ENCODE measurements at regions not wholly inside any gene's neighbourhood (a gene's known extent, or its start where the extent isn't known, plus 50 kb on each side); places are given as distances from the start of the nearest gene placed in this dataset.

DNA sequence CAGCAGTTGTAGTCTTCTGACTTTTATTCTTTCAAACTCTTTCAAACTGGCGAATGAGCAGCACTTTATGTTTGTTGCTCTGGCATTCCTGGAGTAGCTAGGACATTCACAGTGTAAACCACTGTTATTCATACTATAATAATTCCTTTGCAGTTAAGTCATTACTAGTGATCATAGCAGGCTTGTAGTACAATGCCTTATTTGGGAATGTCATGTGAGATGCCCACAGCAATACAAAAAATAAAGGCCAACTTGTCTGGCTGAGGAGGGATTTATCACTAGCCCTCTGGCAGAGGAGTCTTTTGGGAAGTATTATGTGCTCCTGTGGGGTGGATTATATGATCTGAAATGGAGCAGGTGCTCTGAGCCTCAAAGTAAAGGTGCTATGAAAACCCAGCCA is 197.2 kb downstream of the VGLL3 start:
- ChIA-PET CTCF (interaction anchor here (0.6 kb wide), 1 partner anchor 1453 kb away, joined by 4 read pairs; no protein-coding TSS in a partner anchor), POLR2A (no interaction called here)
- intact Hi-C loops (cut with DNase I, micrococcal nuclease), result no loop called here
- Mint-ChIP-seq H3K27ac (no peak overlapping the region), H3K27me3 (no peaks in the 10 kb centered on the region), H3K4me3 (no peak overlapping the region), H3K4me1 (no peaks in the 10 kb centered on the region), H3K36me3 (ENCODE audit: low read depth) (no peaks in the 10 kb centered on the region), H3K9me3 (ENCODE audit: low read depth) (no peaks in the 10 kb centered on the region)
- DNase-seq (no peak), ATAC-seq (no peak)

DNA sequence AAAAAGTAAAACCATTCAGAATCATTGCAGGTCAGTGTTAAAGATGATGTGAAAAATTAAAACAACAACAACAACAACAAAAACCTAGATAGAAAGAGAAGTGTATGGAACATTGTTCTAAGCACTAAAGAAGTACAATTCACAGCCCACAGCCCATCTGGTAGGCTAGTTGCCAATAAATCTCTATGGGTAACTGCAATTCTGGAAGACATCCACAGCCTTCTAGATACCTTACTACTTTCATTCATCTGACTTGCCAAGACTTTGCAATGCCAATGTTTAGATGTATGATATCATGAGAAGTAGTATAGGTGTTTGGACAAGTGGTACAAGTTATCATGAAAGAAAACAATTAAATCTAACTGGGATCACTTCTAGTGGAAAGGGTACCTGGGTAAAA is 198.6 kb downstream of the VGLL3 start:
- ChIA-PET CTCF (no interaction called here), POLR2A (no interaction called here)
- no peaks in the 10 kb centered on the region for H3K4me1 Mint-ChIP-seq
- H3K4me3 Mint-ChIP-seq, result no peak overlapping the region
- no peak for ATAC-seq
- no peak overlapping the region for H3K27ac Mint-ChIP-seq
- intact Hi-C loops (cut with DNase I, micrococcal nuclease), result no loop called here
- no peaks in the 10 kb centered on the region for H3K36me3 Mint-ChIP-seq (ENCODE audit: low read depth)
- H3K9me3 Mint-ChIP-seq (ENCODE audit: low read depth), result no peaks in the 10 kb centered on the region
- DNase-seq, result no peak
- H3K27me3 Mint-ChIP-seq, result no peaks in the 10 kb centered on the region

DNA sequence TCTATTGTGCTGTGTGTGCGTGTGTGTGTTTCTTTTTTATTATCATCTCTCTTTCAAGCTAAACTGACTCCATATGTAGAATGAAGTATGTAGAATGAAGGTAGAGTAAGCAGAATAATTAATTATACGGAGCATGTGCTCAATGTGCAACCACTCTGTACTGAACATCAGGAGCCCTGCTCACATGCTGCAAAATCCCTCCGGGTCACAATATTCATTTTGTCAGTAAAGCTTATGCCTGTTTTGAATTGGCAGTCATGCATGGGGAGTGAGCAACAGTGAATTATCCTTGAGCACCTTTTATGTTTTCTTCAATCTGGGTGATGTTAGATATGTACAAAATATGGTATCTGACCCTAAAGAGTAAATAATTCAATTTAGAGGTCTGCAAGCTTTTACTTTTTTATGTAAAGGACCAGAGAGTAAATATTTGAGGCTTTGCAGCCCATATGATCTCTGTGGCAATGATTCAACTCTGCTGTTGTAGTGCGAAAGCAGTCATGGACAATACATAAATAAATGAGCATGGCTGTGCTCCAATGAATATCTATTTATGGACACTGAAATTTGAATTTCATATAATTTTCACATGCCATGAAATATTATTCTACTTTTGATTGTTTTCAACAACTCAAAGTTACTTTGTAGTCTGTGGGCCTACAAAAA is 199.9 kb downstream of the VGLL3 start:
- CTCF ChIA-PET, result no interaction called here
- POLR2A ChIA-PET, result no interaction called here
- no peaks in the 10 kb centered on the region for H3K4me1 Mint-ChIP-seq
- no peaks in the 10 kb centered on the region for H3K36me3 Mint-ChIP-seq (ENCODE audit: low read depth)
- no peak overlapping the region for H3K27ac Mint-ChIP-seq
- no peaks in the 10 kb centered on the region for H3K27me3 Mint-ChIP-seq
- ATAC-seq (no peak), DNase-seq (no peak)
- H3K9me3 Mint-ChIP-seq (ENCODE audit: low read depth), result no peaks in the 10 kb centered on the region
- H3K4me3 Mint-ChIP-seq, result no peak overlapping the region
- intact Hi-C loops (cut with DNase I, micrococcal nuclease), result no loop called here

DNA sequence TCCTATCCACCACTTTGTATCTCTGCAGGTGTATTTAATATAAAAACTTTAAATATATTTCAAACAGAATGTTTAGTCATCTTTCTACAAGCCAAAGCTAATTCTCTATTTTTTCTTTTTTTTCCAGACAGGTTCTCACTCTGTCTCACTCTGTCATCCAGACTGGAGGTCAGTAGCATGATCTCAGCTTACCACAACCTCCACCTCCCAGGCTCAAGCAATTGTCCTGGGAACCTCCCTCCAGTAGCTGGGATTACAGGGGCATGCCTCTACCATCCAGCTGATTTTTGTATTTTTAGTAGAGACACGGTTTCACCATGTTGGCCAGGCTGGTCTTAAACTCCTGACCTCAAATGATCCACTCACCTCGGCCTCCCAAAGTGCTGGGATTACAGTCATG is 202.6 kb downstream of the VGLL3 start:
- no peak for DNase-seq
- H3K4me3 Mint-ChIP-seq, result no peak overlapping the region
- no peaks in the 10 kb centered on the region for H3K9me3 Mint-ChIP-seq (ENCODE audit: low read depth)
- no peak overlapping the region for H3K27ac Mint-ChIP-seq
- POLR2A ChIA-PET, result no interaction called here
- ATAC-seq, result no peak
- H3K4me1 Mint-ChIP-seq, result no peaks in the 10 kb centered on the region
- H3K36me3 Mint-ChIP-seq (ENCODE audit: low read depth), result no peaks in the 10 kb centered on the region
- intact Hi-C loops (cut with DNase I, micrococcal nuclease), result no loop called here
- no peaks in the 10 kb centered on the region for H3K27me3 Mint-ChIP-seq
- CTCF ChIA-PET, result interaction anchor here (0.8 kb wide), 1 partner anchor 390 kb away, joined by 3 read pairs; no protein-coding TSS in a partner anchor

DNA sequence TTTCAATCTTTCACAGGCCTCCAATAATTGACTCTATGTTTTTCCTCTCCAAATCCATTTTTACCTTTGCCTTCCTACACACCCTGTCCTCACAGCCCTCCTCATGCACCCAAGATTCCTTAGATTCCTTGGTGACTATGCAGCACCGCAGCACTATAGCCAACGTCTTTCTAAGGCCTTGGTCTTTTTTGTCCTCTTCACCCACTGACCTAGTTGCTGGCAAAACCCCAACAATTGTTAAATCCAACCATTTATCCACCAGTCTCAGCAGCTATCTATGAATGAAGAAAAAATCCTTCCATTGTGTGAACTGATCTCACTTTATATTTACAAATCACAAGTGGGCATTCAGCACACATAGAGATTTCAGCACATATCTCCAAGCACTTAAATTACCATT is 203.9 kb downstream of the VGLL3 start:
- Mint-ChIP-seq H3K36me3 (ENCODE audit: low read depth) (no peaks in the 10 kb centered on the region), H3K4me1 (no peaks in the 10 kb centered on the region), H3K27me3 (no peaks in the 10 kb centered on the region), H3K4me3 (no peak overlapping the region), H3K27ac (no peak overlapping the region), H3K9me3 (ENCODE audit: low read depth) (no peaks in the 10 kb centered on the region)
- intact Hi-C loops (cut with DNase I, micrococcal nuclease), result no loop called here
- DNase-seq, result no peak
- ChIA-PET CTCF (no interaction called here), POLR2A (no interaction called here)
- no peak for ATAC-seq

DNA sequence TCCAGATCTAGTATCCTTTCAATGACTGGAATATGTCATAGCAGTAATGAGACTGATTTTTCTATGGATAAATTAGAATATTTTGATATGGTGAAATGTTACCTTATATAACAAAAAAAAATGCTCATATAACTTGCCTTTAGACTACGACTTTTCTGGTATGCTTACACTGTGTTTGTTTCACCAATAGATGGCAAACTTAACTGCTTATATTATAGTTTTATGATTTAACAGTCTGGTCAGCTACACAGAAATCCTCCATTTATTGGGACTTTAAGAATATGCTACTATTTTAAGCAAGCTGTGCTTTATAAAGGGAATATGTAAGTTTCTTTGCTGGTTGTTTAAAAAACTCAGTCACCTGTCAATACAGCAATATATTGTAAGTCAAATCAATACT is 205.6 kb downstream of the VGLL3 start:
- ATAC-seq, result no peak
- intact Hi-C loops (cut with DNase I, micrococcal nuclease), result no loop called here

DNA sequence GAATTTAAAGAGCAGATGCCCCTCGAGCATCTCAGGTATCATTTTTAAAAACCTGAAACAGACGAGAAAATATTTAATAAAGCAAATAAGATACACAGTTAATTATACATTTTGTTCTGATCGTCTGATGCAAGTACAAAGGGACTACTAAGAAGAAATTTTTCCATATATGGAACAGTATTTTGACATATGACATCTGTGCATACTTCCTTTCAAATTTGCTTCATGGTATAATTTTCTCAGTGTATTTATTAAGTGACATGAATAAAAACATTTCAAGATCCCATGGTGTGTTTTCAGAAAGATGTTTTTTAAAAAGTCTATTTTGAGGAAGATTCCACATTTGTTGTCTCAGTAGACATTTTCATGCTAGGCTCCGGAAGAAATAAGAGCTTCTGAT is 208.1 kb downstream of the VGLL3 start:
- intact Hi-C loops (cut with DNase I, micrococcal nuclease), result no loop called here
- ChIA-PET POLR2A (no interaction called here), CTCF (no interaction called here)
- no peak for DNase-seq
- H3K27me3 Mint-ChIP-seq, result no peaks in the 10 kb centered on the region
- no peak for ATAC-seq
- H3K4me3 Mint-ChIP-seq, result no peak overlapping the region
- no peak overlapping the region for H3K27ac Mint-ChIP-seq
- no peaks in the 10 kb centered on the region for H3K4me1 Mint-ChIP-seq
- H3K9me3 Mint-ChIP-seq (ENCODE audit: low read depth), result no peaks in the 10 kb centered on the region
- H3K36me3 Mint-ChIP-seq (ENCODE audit: low read depth), result no peaks in the 10 kb centered on the region

More for the DNA sequence above, 205.6 kb downstream of the VGLL3 start:
- Mint-ChIP-seq H3K27me3 (no peaks in the 10 kb centered on the region), H3K27ac (no peak overlapping the region), H3K4me3 (no peak overlapping the region), H3K9me3 (ENCODE audit: low read depth) (no peaks in the 10 kb centered on the region), H3K36me3 (ENCODE audit: low read depth) (no peaks in the 10 kb centered on the region), H3K4me1 (no peaks in the 10 kb centered on the region)
- DNase-seq, result no peak
- POLR2A ChIA-PET, result no interaction called here
- CTCF ChIA-PET, result interaction anchor here (0.6 kb wide), 1 partner anchor 99 kb away, joined by 4 read pairs; no protein-coding TSS in a partner anchor

DNA sequence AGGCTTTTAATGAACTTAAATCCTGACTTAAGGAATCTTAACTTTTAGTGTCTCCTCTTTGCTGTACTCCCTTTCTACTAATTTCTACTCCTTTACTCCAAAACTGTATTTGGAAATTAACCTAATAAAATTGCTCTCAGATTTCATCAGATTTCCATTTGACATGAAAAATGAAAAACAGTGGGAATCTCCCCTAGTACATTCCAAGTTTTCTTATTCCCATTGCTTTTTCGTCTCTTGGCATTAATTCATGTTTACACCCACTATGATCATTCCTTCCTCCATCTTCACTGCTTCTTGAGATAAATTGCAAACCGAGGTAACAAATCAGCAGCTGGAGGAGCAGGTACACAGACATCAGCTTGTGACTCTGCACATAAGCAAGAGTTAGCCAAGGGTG is 208.7 kb downstream of the VGLL3 start:
- ATAC-seq, result no peak
- Mint-ChIP-seq H3K9me3 (ENCODE audit: low read depth) (no peaks in the 10 kb centered on the region), H3K27me3 (no peaks in the 10 kb centered on the region), H3K4me1 (no peaks in the 10 kb centered on the region), H3K27ac (no peak overlapping the region), H3K36me3 (ENCODE audit: low read depth) (no peaks in the 10 kb centered on the region), H3K4me3 (no peak overlapping the region)
- ChIA-PET CTCF (interaction anchor here (1.0 kb wide), 1 partner anchor 474 kb away, joined by 3 read pairs; no protein-coding TSS in a partner anchor), POLR2A (no interaction called here)
- DNase-seq, result no peak
- intact Hi-C loops (cut with DNase I, micrococcal nuclease), result no loop called here

DNA sequence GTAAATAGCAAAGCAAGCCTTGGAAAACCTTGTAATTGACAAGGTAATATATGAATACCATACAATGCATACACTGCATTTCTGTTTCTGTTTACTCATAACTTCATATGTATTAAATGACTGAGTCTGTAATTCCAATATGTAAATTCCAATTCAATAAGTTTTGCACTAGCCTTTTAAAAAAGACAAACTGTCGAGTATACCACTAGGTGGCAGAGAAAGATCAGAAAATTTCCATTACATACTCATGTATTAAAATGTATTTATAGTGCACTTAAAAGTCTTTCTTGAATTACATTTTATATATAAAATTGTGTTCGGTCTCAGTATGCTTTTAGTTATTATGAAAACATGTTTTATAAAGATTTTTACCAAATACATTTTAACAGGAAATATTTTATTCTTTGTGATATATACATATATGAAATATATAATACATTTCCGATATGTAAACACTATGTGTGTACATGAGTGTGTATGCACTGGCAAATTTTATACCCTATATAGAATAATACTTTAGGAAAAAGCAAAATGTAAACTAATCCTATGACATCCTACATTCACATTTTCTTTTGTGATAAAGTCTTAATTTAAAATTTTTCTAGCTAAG is 216.8 kb downstream of the VGLL3 start:
- H3K4me1 Mint-ChIP-seq, result no peaks in the 10 kb centered on the region
- no peaks in the 10 kb centered on the region for H3K36me3 Mint-ChIP-seq (ENCODE audit: low read depth)
- DNase-seq (no peak), ATAC-seq (no peak)
- H3K9me3 Mint-ChIP-seq (ENCODE audit: low read depth), result no peaks in the 10 kb centered on the region
- POLR2A ChIA-PET, result no interaction called here
- intact Hi-C loops (cut with DNase I, micrococcal nuclease), result loop anchor here (1.0 to 5.0 kb wide), 4 partner anchors 308 to 394 kb away; no protein-coding TSS in a partner anchor
- CTCF ChIA-PET, result interaction anchor here (0.6 to 3.3 kb wide), 6 partner anchors 189 to 396 kb away, joined by 3 to 17 read pairs (median 4); no protein-coding TSS in a partner anchor
- H3K4me3 Mint-ChIP-seq, result no peak overlapping the region
- H3K27ac Mint-ChIP-seq, result no peak overlapping the region
- H3K27me3 Mint-ChIP-seq, result no peaks in the 10 kb centered on the region

DNA sequence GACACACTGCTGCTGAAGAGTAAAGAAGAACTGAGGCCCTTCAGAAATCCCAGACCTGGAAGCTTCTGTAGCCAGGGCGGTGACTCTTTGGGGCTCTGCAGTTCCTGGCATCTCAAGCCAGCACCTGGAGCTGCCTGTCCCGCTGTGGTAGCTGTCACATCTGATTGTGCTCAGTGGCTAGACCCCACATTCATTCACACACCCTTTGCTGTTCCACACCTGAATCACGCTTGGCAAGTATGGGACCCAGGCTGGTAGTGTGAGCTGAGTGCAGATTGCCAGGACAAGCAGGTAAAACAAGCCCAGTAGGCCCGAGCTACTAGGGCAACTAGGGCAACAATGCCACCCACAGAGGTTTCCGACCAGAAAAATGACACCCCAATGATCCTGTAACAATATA is 218.2 kb downstream of the VGLL3 start:
- ChIA-PET POLR2A (no interaction called here), CTCF (interaction anchor here (0.7 to 3.3 kb wide), 2 partner anchors 96 to 395 kb away, joined by 3 to 17 read pairs; no protein-coding TSS in a partner anchor)
- intact Hi-C loops (cut with DNase I, micrococcal nuclease), result loop anchor here in 1 of 2 experiments (5.0 kb wide), 2 partner anchors 310 to 395 kb away; no protein-coding TSS in a partner anchor
- Mint-ChIP-seq H3K27ac (no peak overlapping the region), H3K27me3 (no peaks in the 10 kb centered on the region), H3K9me3 (ENCODE audit: low read depth) (no peaks in the 10 kb centered on the region), H3K36me3 (ENCODE audit: low read depth) (no peaks in the 10 kb centered on the region), H3K4me3 (no peak overlapping the region), H3K4me1 (no peaks in the 10 kb centered on the region)
- DNase-seq (no peak), ATAC-seq (no peak)

DNA sequence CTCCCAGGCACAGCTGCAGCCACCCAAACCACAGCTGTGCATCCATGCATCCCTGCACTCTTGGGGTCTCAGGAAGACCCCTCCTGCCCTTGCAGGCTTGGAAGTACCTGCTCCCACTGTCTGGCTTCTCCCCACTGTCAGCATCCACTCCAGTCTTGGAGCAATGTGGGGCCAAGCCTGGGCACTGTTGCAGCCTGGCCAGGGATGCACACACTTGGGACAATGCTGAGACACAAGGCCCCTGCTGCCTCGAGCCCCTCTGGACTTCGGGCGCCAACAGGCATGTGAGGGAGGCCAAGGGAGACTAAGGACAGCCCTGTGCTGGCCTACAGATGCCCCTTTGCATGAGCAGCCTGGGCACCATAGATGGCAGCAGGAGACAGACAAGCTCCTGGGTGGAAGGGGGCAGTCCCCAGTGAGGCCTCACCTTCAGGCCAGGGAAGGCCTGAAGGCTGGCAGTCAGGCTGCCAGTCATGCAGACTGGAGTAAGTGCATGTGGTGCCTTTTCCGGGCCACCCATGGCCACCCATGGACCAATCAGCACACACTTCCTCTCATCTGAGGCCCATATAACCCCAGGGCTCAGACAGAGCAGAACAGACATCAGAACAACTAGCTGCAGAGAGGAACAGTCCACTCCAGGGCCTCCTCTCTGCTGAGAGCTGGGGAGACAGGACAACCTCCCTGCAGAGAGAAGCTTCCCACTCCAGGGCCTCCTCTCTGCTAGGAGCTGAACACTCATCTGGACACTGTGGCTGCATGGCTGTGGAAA is 219.0 kb downstream of the VGLL3 start:
- CTCF ChIA-PET, result interaction anchor here (0.6 to 3.3 kb wide), 2 partner anchors 325 to 396 kb away, joined by 3 to 17 read pairs; no protein-coding TSS in a partner anchor
- H3K9me3 Mint-ChIP-seq (ENCODE audit: low read depth), result no peaks in the 10 kb centered on the region
- DNase-seq (no peak), ATAC-seq (no peak)
- no peaks in the 10 kb centered on the region for H3K27me3 Mint-ChIP-seq
- intact Hi-C loops (cut with DNase I, micrococcal nuclease), result loop anchor here in 1 of 2 experiments (5.0 kb wide), 2 partner anchors 310 to 395 kb away; no protein-coding TSS in a partner anchor
- H3K36me3 Mint-ChIP-seq (ENCODE audit: low read depth), result no peaks in the 10 kb centered on the region
- POLR2A ChIA-PET, result no interaction called here
- no peak overlapping the region for H3K4me3 Mint-ChIP-seq
- no peaks in the 10 kb centered on the region for H3K4me1 Mint-ChIP-seq
- H3K27ac Mint-ChIP-seq, result no peak overlapping the region

Measured in activated CD4-positive, alpha-beta T cell treated with anti-CD3 and anti-CD28 coated beads for 36 hours (primary cell).